GM12892 (cell line): ENCODE measurements at regions not wholly inside any gene's neighbourhood (a gene's known extent, or its start where the extent isn't known, plus 50 kb on each side); places are given as distances from the start of the nearest gene placed in this dataset.

ENCODE experiments used
- POLR2AphosphoS5 ChIP-seq: IDR thresholded peaks from 2 replicates; pipeline ENCODE4 v1.6.1; 2011; ENCODE audit warnings: low read depth, low read length, control low read depth
- TAF1 ChIP-seq: IDR thresholded peaks from 2 replicates; pipeline ENCODE4 v1.6.1; 2011; ENCODE audit warnings: low read depth, mild to moderate bottlenecking, control low read depth, low read length, borderline replicate concordance

- no peak for TF ChIP-seq POLR2AphosphoS5
- TF ChIP-seq TAF1, result no peak
These were observed 105.0 kb upstream of the NANOS1 start for GRCh38 chr10:118924493-118924892.
